H9 (cell line): ENCODE measurements at regions not wholly inside any gene's neighbourhood (a gene's known extent, or its start where the extent isn't known, plus 50 kb on each side); places are given as distances from the start of the nearest gene placed in this dataset.

Source experiments
- DNase-seq: peaks from one replicate; pipeline ENCODE4 v3.0.0-alpha.2; 2017
- H2AFZ ChIP-seq: one replicate; pipeline ENCODE4 v1.6.1; 2013; ENCODE audit warnings: mild to moderate bottlenecking, low read length, control low read depth, moderate library complexity
- H2AK5ac ChIP-seq: 2 replicates; pipeline ENCODE4 v1.6.1; 2013; ENCODE audit warnings: low read length, control low read depth, mixed read lengths; ENCODE audit not compliant: insufficient read length
- H2BK120ac ChIP-seq: one replicate; pipeline ENCODE4 v1.6.1; 2013; ENCODE audit warnings: low read depth, mild to moderate bottlenecking, low read length, control low read depth, inconsistent platforms; ENCODE audit not compliant: poor library complexity, severe bottlenecking
- H2BK12ac ChIP-seq: 2 replicates; pipeline ENCODE4 v1.6.1; 2013; ENCODE audit warnings: low read length, control low read depth, mixed read lengths, low read depth; ENCODE audit not compliant: insufficient read length
- H2BK15ac ChIP-seq: 2 replicates; pipeline ENCODE4 v1.6.1; 2013; ENCODE audit warnings: low read depth, low read length, control low read depth
- H2BK20ac ChIP-seq: one replicate; pipeline ENCODE4 v1.6.1; 2013; ENCODE audit warnings: low read depth, mild to moderate bottlenecking, low read length, control low read depth, inconsistent platforms; ENCODE audit not compliant: poor library complexity, severe bottlenecking
- H2BK5ac ChIP-seq: 2 replicates; pipeline ENCODE4 v1.6.1; 2013; ENCODE audit warnings: low read length, control low read depth, mixed read lengths; ENCODE audit not compliant: insufficient read length
- H3K14ac ChIP-seq: 2 replicates; pipeline ENCODE4 v1.6.1; 2013; ENCODE audit warnings: low read length, control low read depth; ENCODE audit not compliant: insufficient read depth
- H3K18ac ChIP-seq: 2 replicates; pipeline ENCODE4 v1.6.1; 2013; ENCODE audit warnings: low read depth, mild to moderate bottlenecking, mixed read lengths, low read length, control low read depth; ENCODE audit not compliant: insufficient read length
- H3K23ac ChIP-seq: 2 replicates; pipeline ENCODE4 v1.6.1; 2013; ENCODE audit warnings: low read length, control low read depth, mixed read lengths, low read depth; ENCODE audit not compliant: insufficient read length
- H3K23me2 ChIP-seq: 2 replicates; pipeline ENCODE4 v1.6.1; 2013; ENCODE audit warnings: low read depth, mild to moderate bottlenecking, mixed read lengths, low read length, control low read depth; ENCODE audit not compliant: insufficient read length, poor library complexity, severe bottlenecking
- H3K27ac ChIP-seq: 2 replicates; pipeline ENCODE4 v1.5.1; 2013; ENCODE audit warnings: low read length, control low read depth, mixed read lengths, low read depth; ENCODE audit not compliant: insufficient read length
- H3K27me3 ChIP-seq: 2 replicates; pipeline ENCODE4 v1.6.1; 2013; ENCODE audit warnings: low read length, control low read depth, inconsistent platforms; ENCODE audit not compliant: insufficient read depth
- H3K4ac ChIP-seq: 2 replicates; pipeline ENCODE4 v1.6.1; 2013; ENCODE audit warnings: low read depth, mild to moderate bottlenecking, control low read depth, inconsistent platforms, low read length, moderate library complexity
- H3K4me1 ChIP-seq: 2 replicates; pipeline ENCODE4 v1.6.1; 2013; ENCODE audit warnings: low read length, control low read depth, inconsistent platforms; ENCODE audit not compliant: insufficient read depth
- H3K4me2 ChIP-seq: 2 replicates; pipeline ENCODE4 v1.6.1; 2013; ENCODE audit warnings: low read length, control low read depth, mixed read lengths; ENCODE audit not compliant: insufficient read length, insufficient read depth
- H3K56ac ChIP-seq: 2 replicates; pipeline ENCODE4 v1.6.1; 2013; ENCODE audit warnings: low read depth, mild to moderate bottlenecking, mixed read lengths, low read length, control low read depth; ENCODE audit not compliant: insufficient read length
- H3K79me1 ChIP-seq: 2 replicates; pipeline ENCODE4 v1.6.1; 2013; ENCODE audit warnings: low read depth, mild to moderate bottlenecking, moderate library complexity, low read length, control low read depth, inconsistent platforms; ENCODE audit not compliant: insufficient read depth, poor library complexity, severe bottlenecking
- H3K79me2 ChIP-seq: 2 replicates; pipeline ENCODE4 v1.6.1; 2013; ENCODE audit warnings: low read length, control low read depth, inconsistent platforms; ENCODE audit not compliant: insufficient read depth
- H3K9ac ChIP-seq: 2 replicates; pipeline ENCODE4 v1.6.1; 2013; ENCODE audit warnings: low read length, control low read depth, mixed read lengths; ENCODE audit not compliant: insufficient read length; ENCODE audit errors: extremely low read depth
- H3K9me3 ChIP-seq: one replicate; pipeline ENCODE4 v1.6.1; 2013; ENCODE audit warnings: low read depth, low read length, inconsistent platforms; ENCODE audit not compliant: control insufficient read depth
- H3T11ph ChIP-seq: one replicate; pipeline ENCODE4 v1.6.1; 2013; ENCODE audit warnings: mild to moderate bottlenecking, low read length, control low read depth, inconsistent platforms
- H4K20me1 ChIP-seq: one replicate; pipeline ENCODE4 v1.6.1; 2013; ENCODE audit not compliant: control insufficient read depth, insufficient read length, insufficient read depth
- H4K5ac ChIP-seq: 2 replicates; pipeline ENCODE4 v1.6.1; 2013; ENCODE audit warnings: low read depth, mild to moderate bottlenecking, mixed read lengths, low read length, control low read depth; ENCODE audit not compliant: insufficient read length
- H4K8ac ChIP-seq: replicated peaks from 2 replicates; pipeline ENCODE4 v1.6.1; 2013; ENCODE audit warnings: low read length, control low read depth, mixed read lengths, low read depth; ENCODE audit not compliant: insufficient read length
- H4K91ac ChIP-seq: 2 replicates; pipeline ENCODE4 v1.6.1; 2013; ENCODE audit warnings: low read depth, mild to moderate bottlenecking, moderate library complexity, mixed read lengths, low read length, control low read depth; ENCODE audit not compliant: insufficient read length
- H3K27ac Mint-ChIP-seq, 3 experiments: 2 replicates in 2 of 3; 3 replicates in 1 of 3; pipeline ENCODE4 v1.8.0; 2020 to 2021; ENCODE audit warnings: mixed read lengths in 3 of 3, mild to moderate bottlenecking in 1 of 3, moderate library complexity in 1 of 3
- H3K27me3 Mint-ChIP-seq: 2 replicates; pipeline ENCODE4 v1.8.0; 2021; ENCODE audit warnings: low read depth, mild to moderate bottlenecking, moderate library complexity, mixed read lengths
- H3K36me3 Mint-ChIP-seq, 3 experiments: 2 replicates in 2 of 3; 3 replicates in 1 of 3; pipeline ENCODE4 v1.8.0; 2020 to 2021; ENCODE audit warnings: low read depth in 3 of 3, mixed read lengths in 3 of 3; ENCODE audit not compliant: insufficient read depth in 1 of 3
- H3K4me1 Mint-ChIP-seq, 2 experiments: 2 replicates each; pipeline ENCODE4 v1.8.0; 2020; ENCODE audit warnings: mixed read lengths in 2 of 2
- H3K4me3 Mint-ChIP-seq, 2 experiments: 2 replicates in 1 of 2; 3 replicates in 1 of 2; pipeline ENCODE4 v1.8.0; 2020 to 2021; ENCODE audit warnings: mild to moderate bottlenecking in 2 of 2, mixed read lengths in 2 of 2, moderate library complexity in 1 of 2
- H3K9me3 Mint-ChIP-seq, 2 experiments: 2 replicates in 1 of 2; 3 replicates in 1 of 2; pipeline ENCODE4 v1.8.0; 2020; ENCODE audit warnings: mild to moderate bottlenecking in 2 of 2, mixed read lengths in 2 of 2, moderate library complexity in 1 of 2
- WGBS: extraction: QIAGEN DNeasy Blood & Tissue Kit; methylation state at CpG from one replicate; pipeline ENCODE4 v1.1.7; 2013; ENCODE audit warnings: missing lambda C conversion rate, low lambda C conversion rate, mixed read lengths; ENCODE audit not compliant: insufficient read length; ENCODE audit errors: extremely low coverage; 5-methylcytosine and 5-hydroxymethylcytosine counted together
- TF ChIP-seq, protein P1 (sequence below): fragments of 200-600 bp; sonication (generic); conservative IDR thresholded peaks from 3 replicates; pipeline ENCODE4 v1.8.0; 2021; ENCODE audit warnings: antibody characterized with exemption, mild to moderate bottlenecking

DNA sequence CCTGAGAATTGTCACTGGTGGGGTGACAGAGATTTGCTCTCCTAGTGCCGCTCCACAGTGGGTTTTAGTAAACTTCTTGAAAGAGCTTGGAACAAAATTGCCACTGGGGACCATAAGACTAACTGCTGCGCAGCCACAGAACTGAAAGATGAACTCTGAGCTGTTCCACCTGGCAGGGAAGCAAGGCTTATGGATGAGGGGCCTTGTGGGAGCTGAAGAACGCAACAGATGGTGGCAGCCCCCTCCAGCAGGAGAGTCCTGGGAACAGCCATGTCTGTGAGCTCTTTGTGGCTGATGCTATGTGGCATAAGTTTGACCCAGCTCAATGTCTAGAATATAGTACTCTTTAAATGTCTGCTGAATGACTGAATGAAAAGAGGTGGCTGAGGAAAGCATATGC, 66.8 kb upstream of the C2CD4B start:
- Mint-ChIP-seq H3K36me3 (no peaks in the 10 kb centered on the region), H3K9me3 (no peaks in the 10 kb centered on the region), H3K4me3 (no peak overlapping the region), H3K27me3 (no peaks in the 10 kb centered on the region), H3K27ac (no peak overlapping the region), H3K4me1 (peaks cover 5% of the 10 kb centered on the region in 2 experiments; a peak in 1 of 4 replicates)
- no peak overlapping the region for H3K27ac ChIP-seq
- H3K14ac ChIP-seq = no peak overlapping the region
- H4K91ac ChIP-seq = no peak overlapping the region
- no peak overlapping the region for H2AFZ ChIP-seq
- H3K18ac ChIP-seq = no peak overlapping the region
- no peak overlapping the region for H2BK12ac ChIP-seq
- H4K20me1 ChIP-seq = no peaks in the 10 kb centered on the region
- H3K4me1 ChIP-seq = peaks cover 3% of the 10 kb centered on the region; the same call in 1 of the 2 replicates
- no peak overlapping the region for H3K4ac ChIP-seq
- H2BK5ac ChIP-seq = no peak overlapping the region
- no peaks in the 10 kb centered on the region for H3K23me2 ChIP-seq
- no CpG with 5 or more reads among the region's 3 CpGs for WGBS
- no peaks in the 10 kb centered on the region for H3K27me3 ChIP-seq
- no peak overlapping the region for H2BK20ac ChIP-seq
- no peak overlapping the region for H4K8ac ChIP-seq
- no peak overlapping the region for H3T11ph ChIP-seq
- H4K5ac ChIP-seq = no peak overlapping the region
- no peak overlapping the region for H2BK15ac ChIP-seq
- DNase-seq = no peak
- H2BK120ac ChIP-seq = no peak overlapping the region
- H3K9ac ChIP-seq = no peak overlapping the region
- H3K23ac ChIP-seq = no peak overlapping the region
- no peak overlapping the region for H3K4me2 ChIP-seq
- H3K79me1 ChIP-seq = no peaks in the 10 kb centered on the region
- TF ChIP-seq, protein P1, sequence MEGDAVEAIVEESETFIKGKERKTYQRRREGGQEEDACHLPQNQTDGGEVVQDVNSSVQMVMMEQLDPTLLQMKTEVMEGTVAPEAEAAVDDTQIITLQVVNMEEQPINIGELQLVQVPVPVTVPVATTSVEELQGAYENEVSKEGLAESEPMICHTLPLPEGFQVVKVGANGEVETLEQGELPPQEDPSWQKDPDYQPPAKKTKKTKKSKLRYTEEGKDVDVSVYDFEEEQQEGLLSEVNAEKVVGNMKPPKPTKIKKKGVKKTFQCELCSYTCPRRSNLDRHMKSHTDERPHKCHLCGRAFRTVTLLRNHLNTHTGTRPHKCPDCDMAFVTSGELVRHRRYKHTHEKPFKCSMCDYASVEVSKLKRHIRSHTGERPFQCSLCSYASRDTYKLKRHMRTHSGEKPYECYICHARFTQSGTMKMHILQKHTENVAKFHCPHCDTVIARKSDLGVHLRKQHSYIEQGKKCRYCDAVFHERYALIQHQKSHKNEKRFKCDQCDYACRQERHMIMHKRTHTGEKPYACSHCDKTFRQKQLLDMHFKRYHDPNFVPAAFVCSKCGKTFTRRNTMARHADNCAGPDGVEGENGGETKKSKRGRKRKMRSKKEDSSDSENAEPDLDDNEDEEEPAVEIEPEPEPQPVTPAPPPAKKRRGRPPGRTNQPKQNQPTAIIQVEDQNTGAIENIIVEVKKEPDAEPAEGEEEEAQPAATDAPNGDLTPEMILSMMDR = no peak
- no peak overlapping the region for H2AK5ac ChIP-seq
- no peaks in the 10 kb centered on the region for H3K79me2 ChIP-seq
- no peak overlapping the region for H3K56ac ChIP-seq
- no peaks in the 10 kb centered on the region for H3K9me3 ChIP-seq
